Inflammatory macrophage treated with lipopolysaccharide for 4 hours (primary cell): ENCODE measurements at regions not wholly inside any gene's neighbourhood (a gene's known extent, or its start where the extent isn't known, plus 50 kb on each side); places are given as distances from the start of the nearest gene placed in this dataset.

Experiments
- DNase-seq: peaks from one replicate; pipeline ENCODE4 v3.0.0-alpha.2; 2020

GRCh38 chr6:105600336-105601260, 197.7 kb upstream of the PREP start:
- DNase-seq: no peak

- DNase-seq: no peak
These were observed 195.4 kb upstream of the PREP start for GRCh38 chr6:105598264-105598663.

GRCh38 chr6:105596284-105596755, 193.4 kb upstream of the PREP start:
- no peak for DNase-seq

- no peak for DNase-seq
These were observed 192.9 kb upstream of the PREP start for GRCh38 chr6:105595829-105596228.

GRCh38 chr6:105594821-105595220, 191.9 kb upstream of the PREP start:
- no peak for DNase-seq

- DNase-seq: no peak
These were observed 191.2 kb upstream of the PREP start for GRCh38 chr6:105593805-105594671.

- no peak for DNase-seq
These were observed 190.3 kb upstream of the PREP start for GRCh38 chr6:105593056-105593690.

- no peak for DNase-seq
These were observed 189.4 kb upstream of the PREP start for GRCh38 chr6:105592329-105592728.

GRCh38 chr6:105591053-105591452, 188.2 kb upstream of the PREP start:
- DNase-seq: peak; percentile 90

GRCh38 chr6:105588123-105588710, 185.3 kb upstream of the PREP start:
- no peak for DNase-seq

- no peak for DNase-seq
These were observed 184.7 kb upstream of the PREP start for GRCh38 chr6:105587349-105588122.

GRCh38 chr6:105578179-105578707, 175.4 kb upstream of the PREP start:
- no peak for DNase-seq

GRCh38 chr6:105573556-105573955, 170.7 kb upstream of the PREP start:
- no peak for DNase-seq

GRCh38 chr6:105573138-105573537, 170.3 kb upstream of the PREP start:
- DNase-seq: no peak

- no peak for DNase-seq
These were observed 167.5 kb upstream of the PREP start for GRCh38 chr6:105570416-105570815.

GRCh38 chr6:105569706-105570105, 166.8 kb upstream of the PREP start:
- DNase-seq: no peak

GRCh38 chr6:105568751-105569150, 165.9 kb upstream of the PREP start:
- no peak for DNase-seq

- no peak for DNase-seq
These were observed 165.3 kb upstream of the PREP start for GRCh38 chr6:105568142-105568541.

- DNase-seq: no peak
These were observed 164.3 kb upstream of the PREP start for GRCh38 chr6:105567140-105567539.

- no peak for DNase-seq
These were observed 163.6 kb upstream of the PREP start for GRCh38 chr6:105566503-105566902.

- no peak for DNase-seq
These were observed 161.4 kb upstream of the PREP start for GRCh38 chr6:105564121-105564902.
